ENCODE measurements at regions not wholly inside any gene's neighbourhood (a gene's known extent, or its start where the extent isn't known, plus 50 kb on each side); places are given as distances from the start of the nearest gene placed in this dataset.

- no peaks in the 10 kb centered on the region for H3K4me1 ChIP-seq (ENCODE audit: low read length)
- no peaks in the 10 kb centered on the region for H3K9me2 ChIP-seq (replicated peaks; ENCODE audit: insufficient read depth, low read length)
- no peaks in the 10 kb centered on the region for H3K27me3 ChIP-seq (replicated peaks; ENCODE audit: insufficient read depth, low read length)
- H3K79me2 ChIP-seq (ENCODE audit: low read length): no peaks in the 10 kb centered on the region
- no peak overlapping the region for H3K9ac ChIP-seq (ENCODE audit: low read length)
- DNase-seq: no peak
- no peaks in the 10 kb centered on the region for H3F3A ChIP-seq (ENCODE audit: insufficient read depth, low read length)
- H3K36me3 ChIP-seq (replicated peaks; ENCODE audit: insufficient read depth, low read length): no peaks in the 10 kb centered on the region
- H3K27ac ChIP-seq (ENCODE audit: low read length): no peak overlapping the region
- TF ChIP-seq EZH2 (optimal IDR thresholded peaks at IDR 0.05; ENCODE audit: low read depth, low read length) (no peak), CTCF (IDR thresholded peaks at IDR 0.05; ENCODE audit: low read length) (no peak), EZH2phosphoT487 (IDR thresholded peaks at IDR 0.05; ENCODE audit: low read length) (no peak)
- H4K20me1 ChIP-seq (ENCODE audit: insufficient read depth, low read length): no peaks in the 10 kb centered on the region
- no peaks in the 10 kb centered on the region for H3K9me3 ChIP-seq (replicated peaks; ENCODE audit: insufficient read depth, low read length)
- H3K4me2 ChIP-seq (ENCODE audit: low read depth, low read length): no peak overlapping the region
- no peak overlapping the region for H2AFZ ChIP-seq (ENCODE audit: low read length)
- no peak overlapping the region for H3K4me3 ChIP-seq (ENCODE audit: low read length)
Measured at GRCh38 chr2:83859553-83859952, 599.5 kb downstream of the SUCLG1 start.

- no peak for DNase-seq
- no peaks in the 10 kb centered on the region for H3K79me2 ChIP-seq (ENCODE audit: low read length)
- no peaks in the 10 kb centered on the region for H3K36me3 ChIP-seq (replicated peaks; ENCODE audit: insufficient read depth, low read length)
Measured at GRCh38 chr2:83851066-83851465, 608.0 kb downstream of the SUCLG1 start.

GRCh38 chr2:83850071-83850725, 608.9 kb downstream of the SUCLG1 start:
- no peak overlapping the region for H3K4me2 ChIP-seq (ENCODE audit: low read depth, low read length)
- H3F3A ChIP-seq (ENCODE audit: insufficient read depth, low read length): no peaks in the 10 kb centered on the region
- H3K9ac ChIP-seq (ENCODE audit: low read length): no peak overlapping the region
- no peaks in the 10 kb centered on the region for H3K4me1 ChIP-seq (ENCODE audit: low read length)
- H3K79me2 ChIP-seq (ENCODE audit: low read length): no peaks in the 10 kb centered on the region
- no peaks in the 10 kb centered on the region for H3K27me3 ChIP-seq (replicated peaks; ENCODE audit: insufficient read depth, low read length)
- H2AFZ ChIP-seq (ENCODE audit: low read length): no peak overlapping the region
- no peak overlapping the region for H3K4me3 ChIP-seq (ENCODE audit: low read length)
- H3K9me3 ChIP-seq (replicated peaks; ENCODE audit: insufficient read depth, low read length): no peaks in the 10 kb centered on the region
- TF ChIP-seq EZH2phosphoT487 (IDR thresholded peaks at IDR 0.05; ENCODE audit: low read length) (no peak), CTCF (IDR thresholded peaks at IDR 0.05; ENCODE audit: low read length) (no peak), EZH2 (optimal IDR thresholded peaks at IDR 0.05; ENCODE audit: low read depth, low read length) (no peak)
- H3K27ac ChIP-seq (ENCODE audit: low read length): no peak overlapping the region
- DNase-seq: no peak
- H3K9me2 ChIP-seq (replicated peaks; ENCODE audit: insufficient read depth, low read length): no peaks in the 10 kb centered on the region
- no peaks in the 10 kb centered on the region for H3K36me3 ChIP-seq (replicated peaks; ENCODE audit: insufficient read depth, low read length)
- H4K20me1 ChIP-seq (ENCODE audit: insufficient read depth, low read length): no peaks in the 10 kb centered on the region

More at GRCh38 chr2:83851066-83851465, 608.0 kb downstream of the SUCLG1 start:
- no peaks in the 10 kb centered on the region for H3F3A ChIP-seq (ENCODE audit: insufficient read depth, low read length)
- no peak overlapping the region for H2AFZ ChIP-seq (ENCODE audit: low read length)
- no peak overlapping the region for H3K4me2 ChIP-seq (ENCODE audit: low read depth, low read length)
- H3K4me1 ChIP-seq (ENCODE audit: low read length): no peaks in the 10 kb centered on the region
- no peaks in the 10 kb centered on the region for H3K9me2 ChIP-seq (replicated peaks; ENCODE audit: insufficient read depth, low read length)
- H3K4me3 ChIP-seq (ENCODE audit: low read length): no peak overlapping the region
- TF ChIP-seq EZH2 (optimal IDR thresholded peaks at IDR 0.05; ENCODE audit: low read depth, low read length) (no peak), EZH2phosphoT487 (IDR thresholded peaks at IDR 0.05; ENCODE audit: low read length) (no peak), CTCF (IDR thresholded peaks at IDR 0.05; ENCODE audit: low read length) (no peak)
- H4K20me1 ChIP-seq (ENCODE audit: insufficient read depth, low read length): no peaks in the 10 kb centered on the region
- H3K27ac ChIP-seq (ENCODE audit: low read length): no peak overlapping the region
- no peaks in the 10 kb centered on the region for H3K27me3 ChIP-seq (replicated peaks; ENCODE audit: insufficient read depth, low read length)
- no peak overlapping the region for H3K9ac ChIP-seq (ENCODE audit: low read length)
- H3K9me3 ChIP-seq (replicated peaks; ENCODE audit: insufficient read depth, low read length): no peaks in the 10 kb centered on the region
